ENCODE measurements at regions not wholly inside any gene's neighbourhood (a gene's known extent, or its start where the extent isn't known, plus 50 kb on each side); places are given as distances from the start of the nearest gene placed in this dataset.

DNA sequence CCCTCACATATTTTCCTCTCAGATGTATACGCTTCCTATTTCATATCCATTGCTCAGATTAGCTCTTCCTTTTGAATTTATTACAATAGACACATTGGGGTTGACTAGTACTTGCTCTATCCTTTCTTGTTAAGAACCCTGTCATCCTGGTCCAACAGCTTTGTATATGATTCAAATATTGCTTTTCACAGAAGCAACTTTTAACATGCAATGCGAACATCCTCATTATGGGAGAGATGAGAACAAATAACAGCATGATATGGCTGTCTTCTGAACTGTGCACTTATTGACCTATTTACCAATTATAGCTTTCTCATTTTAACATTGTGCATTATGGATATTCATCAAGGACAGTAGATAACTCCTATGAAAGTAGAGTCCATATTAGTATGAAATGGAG, 510.8 kb downstream of the PTPRC start:
- TF ChIP-seq ZNF112 (tag by site-specific recombination; IDR thresholded peaks at IDR 0.05) (no peak), YY1 (tag by site-specific recombination; IDR thresholded peaks at IDR 0.05) (no peak), ZNF776 (tag by site-specific recombination; IDR thresholded peaks at IDR 0.05; ENCODE audit: borderline replicate concordance) (no peak), ZNF621 (tag by site-specific recombination; IDR thresholded peaks at IDR 0.05) (no peak), KLF9 (tag by site-specific recombination; IDR thresholded peaks at IDR 0.05; ENCODE audit: low read depth) (no peak), ZSCAN16 (tag by site-specific recombination; IDR thresholded peaks at IDR 0.05) (no peak)
- TF ChIP-seq, protein P1, sequence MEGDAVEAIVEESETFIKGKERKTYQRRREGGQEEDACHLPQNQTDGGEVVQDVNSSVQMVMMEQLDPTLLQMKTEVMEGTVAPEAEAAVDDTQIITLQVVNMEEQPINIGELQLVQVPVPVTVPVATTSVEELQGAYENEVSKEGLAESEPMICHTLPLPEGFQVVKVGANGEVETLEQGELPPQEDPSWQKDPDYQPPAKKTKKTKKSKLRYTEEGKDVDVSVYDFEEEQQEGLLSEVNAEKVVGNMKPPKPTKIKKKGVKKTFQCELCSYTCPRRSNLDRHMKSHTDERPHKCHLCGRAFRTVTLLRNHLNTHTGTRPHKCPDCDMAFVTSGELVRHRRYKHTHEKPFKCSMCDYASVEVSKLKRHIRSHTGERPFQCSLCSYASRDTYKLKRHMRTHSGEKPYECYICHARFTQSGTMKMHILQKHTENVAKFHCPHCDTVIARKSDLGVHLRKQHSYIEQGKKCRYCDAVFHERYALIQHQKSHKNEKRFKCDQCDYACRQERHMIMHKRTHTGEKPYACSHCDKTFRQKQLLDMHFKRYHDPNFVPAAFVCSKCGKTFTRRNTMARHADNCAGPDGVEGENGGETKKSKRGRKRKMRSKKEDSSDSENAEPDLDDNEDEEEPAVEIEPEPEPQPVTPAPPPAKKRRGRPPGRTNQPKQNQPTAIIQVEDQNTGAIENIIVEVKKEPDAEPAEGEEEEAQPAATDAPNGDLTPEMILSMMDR (tag by site-specific recombination; IDR thresholded peaks at IDR 0.05), result no peak
- TF ChIP-seq, protein P2, sequence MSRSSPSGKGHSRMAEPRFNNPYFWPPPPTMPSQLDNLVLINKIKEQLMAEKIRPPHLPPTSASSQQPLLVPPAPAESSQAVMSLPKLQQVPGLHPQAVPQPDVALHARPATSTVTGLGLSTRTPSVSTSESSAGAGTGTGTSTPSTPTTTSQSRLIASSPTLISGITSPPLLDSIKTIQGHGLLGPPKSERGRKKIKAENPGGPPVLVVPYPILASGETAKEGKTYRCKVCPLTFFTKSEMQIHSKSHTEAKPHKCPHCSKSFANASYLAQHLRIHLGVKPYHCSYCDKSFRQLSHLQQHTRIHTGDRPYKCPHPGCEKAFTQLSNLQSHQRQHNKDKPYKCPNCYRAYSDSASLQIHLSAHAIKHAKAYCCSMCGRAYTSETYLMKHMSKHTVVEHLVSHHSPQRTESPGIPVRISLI (tag by site-specific recombination; IDR thresholded peaks at IDR 0.05), result no peak
- TF ChIP-seq, protein P3, sequence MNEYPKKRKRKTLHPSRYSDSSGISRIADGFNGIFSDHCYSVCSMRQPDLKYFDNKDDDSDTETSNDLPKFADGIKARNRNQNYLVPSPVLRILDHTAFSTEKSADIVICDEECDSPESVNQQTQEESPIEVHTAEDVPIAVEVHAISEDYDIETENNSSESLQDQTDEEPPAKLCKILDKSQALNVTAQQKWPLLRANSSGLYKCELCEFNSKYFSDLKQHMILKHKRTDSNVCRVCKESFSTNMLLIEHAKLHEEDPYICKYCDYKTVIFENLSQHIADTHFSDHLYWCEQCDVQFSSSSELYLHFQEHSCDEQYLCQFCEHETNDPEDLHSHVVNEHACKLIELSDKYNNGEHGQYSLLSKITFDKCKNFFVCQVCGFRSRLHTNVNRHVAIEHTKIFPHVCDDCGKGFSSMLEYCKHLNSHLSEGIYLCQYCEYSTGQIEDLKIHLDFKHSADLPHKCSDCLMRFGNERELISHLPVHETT (tag by site-specific recombination; IDR thresholded peaks at IDR 0.05), result no peak
- TF ChIP-seq, protein P4, sequence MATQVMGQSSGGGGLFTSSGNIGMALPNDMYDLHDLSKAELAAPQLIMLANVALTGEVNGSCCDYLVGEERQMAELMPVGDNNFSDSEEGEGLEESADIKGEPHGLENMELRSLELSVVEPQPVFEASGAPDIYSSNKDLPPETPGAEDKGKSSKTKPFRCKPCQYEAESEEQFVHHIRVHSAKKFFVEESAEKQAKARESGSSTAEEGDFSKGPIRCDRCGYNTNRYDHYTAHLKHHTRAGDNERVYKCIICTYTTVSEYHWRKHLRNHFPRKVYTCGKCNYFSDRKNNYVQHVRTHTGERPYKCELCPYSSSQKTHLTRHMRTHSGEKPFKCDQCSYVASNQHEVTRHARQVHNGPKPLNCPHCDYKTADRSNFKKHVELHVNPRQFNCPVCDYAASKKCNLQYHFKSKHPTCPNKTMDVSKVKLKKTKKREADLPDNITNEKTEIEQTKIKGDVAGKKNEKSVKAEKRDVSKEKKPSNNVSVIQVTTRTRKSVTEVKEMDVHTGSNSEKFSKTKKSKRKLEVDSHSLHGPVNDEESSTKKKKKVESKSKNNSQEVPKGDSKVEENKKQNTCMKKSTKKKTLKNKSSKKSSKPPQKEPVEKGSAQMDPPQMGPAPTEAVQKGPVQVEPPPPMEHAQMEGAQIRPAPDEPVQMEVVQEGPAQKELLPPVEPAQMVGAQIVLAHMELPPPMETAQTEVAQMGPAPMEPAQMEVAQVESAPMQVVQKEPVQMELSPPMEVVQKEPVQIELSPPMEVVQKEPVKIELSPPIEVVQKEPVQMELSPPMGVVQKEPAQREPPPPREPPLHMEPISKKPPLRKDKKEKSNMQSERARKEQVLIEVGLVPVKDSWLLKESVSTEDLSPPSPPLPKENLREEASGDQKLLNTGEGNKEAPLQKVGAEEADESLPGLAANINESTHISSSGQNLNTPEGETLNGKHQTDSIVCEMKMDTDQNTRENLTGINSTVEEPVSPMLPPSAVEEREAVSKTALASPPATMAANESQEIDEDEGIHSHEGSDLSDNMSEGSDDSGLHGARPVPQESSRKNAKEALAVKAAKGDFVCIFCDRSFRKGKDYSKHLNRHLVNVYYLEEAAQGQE (tag by site-specific recombination; IDR thresholded peaks at IDR 0.05), result no peak

All from HEK293 (cell line).